GM23248 (cell line): ENCODE measurements at regions not wholly inside any gene's neighbourhood (a gene's known extent, or its start where the extent isn't known, plus 50 kb on each side); places are given as distances from the start of the nearest gene placed in this dataset.

Experiments
- DNase-seq: peaks from one replicate; pipeline ENCODE4 v3.0.0-alpha.2; 2015
- H2AFZ ChIP-seq: fragments of 200-600 bp; sonication (generic); 2 replicates; pipeline ENCODE4 v1.6.1; 2016; ENCODE audit warnings: antibody characterized with exemption
- H3F3A ChIP-seq: fragments of 200-600 bp; sonication (generic); 2 replicates; pipeline ENCODE4 v1.6.1; 2016; ENCODE audit warnings: mild to moderate bottlenecking, antibody characterized with exemption, mixed run types; ENCODE audit not compliant: insufficient read depth
- H3K27ac ChIP-seq: fragments of 200-600 bp; sonication (generic); 2 replicates; pipeline ENCODE4 v1.5.1; 2016; ENCODE audit warnings: mild to moderate bottlenecking
- H3K27me3 ChIP-seq: fragments of 200-600 bp; sonication (generic); replicated peaks from 2 replicates; pipeline ENCODE4 v1.6.1; 2016; ENCODE audit warnings: mild to moderate bottlenecking; ENCODE audit not compliant: insufficient read depth
- H3K36me3 ChIP-seq: fragments of 200-600 bp; sonication (generic); 2 replicates; pipeline ENCODE4 v1.6.1; 2016; ENCODE audit warnings: low read depth, mild to moderate bottlenecking
- H3K4me1 ChIP-seq: fragments of 200-600 bp; sonication (generic); 2 replicates; pipeline ENCODE4 v1.6.1; 2016; ENCODE audit warnings: mild to moderate bottlenecking; ENCODE audit not compliant: insufficient read depth
- H3K4me2 ChIP-seq: fragments of 200-600 bp; sonication (generic); one replicate; pipeline ENCODE4 v1.6.1; 2016; ENCODE audit warnings: mild to moderate bottlenecking; ENCODE audit not compliant: unreplicated experiment
- H3K4me3 ChIP-seq: fragments of 200-600 bp; sonication (generic); 2 replicates; pipeline ENCODE4 v1.5.1; 2016; ENCODE audit warnings: mild to moderate bottlenecking
- H3K79me2 ChIP-seq: fragments of 200-600 bp; sonication (generic); 2 replicates; pipeline ENCODE4 v1.6.1; 2016; ENCODE audit warnings: mild to moderate bottlenecking; ENCODE audit not compliant: insufficient read depth
- H3K9ac ChIP-seq: fragments of 200-600 bp; sonication (generic); 2 replicates; pipeline ENCODE4 v1.6.1; 2016; ENCODE audit warnings: mild to moderate bottlenecking
- H3K9me2 ChIP-seq: fragments of 200-600 bp; sonication (generic); 2 replicates; pipeline ENCODE4 v1.6.1; 2016; ENCODE audit warnings: mixed run types, mild to moderate bottlenecking, moderate library complexity; ENCODE audit not compliant: insufficient read depth
- H3K9me3 ChIP-seq: fragments of 200-600 bp; sonication (generic); one replicate; pipeline ENCODE4 v1.6.1; 2017; ENCODE audit warnings: low read depth
- H4K20me1 ChIP-seq: fragments of 200-600 bp; sonication (generic); 2 replicates; pipeline ENCODE4 v1.6.0; 2016; ENCODE audit not compliant: insufficient read depth
- EZH2 ChIP-seq: fragments of 200-600 bp; sonication (generic); IDR thresholded peaks from 2 replicates; pipeline ENCODE4 v1.6.1; 2018; ENCODE audit warnings: antibody characterized with exemption, mild to moderate bottlenecking; ENCODE audit not compliant: insufficient read depth, poor library complexity, severe bottlenecking
- EZH2phosphoT487 ChIP-seq: fragments of 200-600 bp; sonication (generic); IDR thresholded peaks from 2 replicates; pipeline ENCODE4 v1.6.1; 2018; ENCODE audit warnings: antibody characterized with exemption, moderate library complexity, mild to moderate bottlenecking, low read depth; ENCODE audit not compliant: insufficient read depth
- WGBS, 2 experiments: methylation state at CpG; one replicate each; pipeline ENCODE4 v1.1.6; 2015 to 2017; ENCODE audit warnings: low lambda C conversion rate in 2 of 2, low coverage in 1 of 2; ENCODE audit errors: missing lambda C conversion rate in 2 of 2; 5-methylcytosine and 5-hydroxymethylcytosine counted together
- in situ Hi-C: fragments of 300-500 bp; cut with MboI; formaldehyde crosslinking; loops from 2 replicates; pipeline ENCODE4 v1.15.0; 2020

- no peaks in the 10 kb centered on the region for H3K36me3 ChIP-seq
- TF ChIP-seq EZH2 = no peak
- TF ChIP-seq EZH2phosphoT487 = no peak
- DNase-seq = no peak
- 62 to 70% methylated on average over 4 of the region's 4 CpGs for WGBS, 2 experiments
- H3K79me2 ChIP-seq = no peaks in the 10 kb centered on the region
- H3K9me2 ChIP-seq = no peaks in the 10 kb centered on the region
- H3K4me1 ChIP-seq = peaks cover 13% of the 10 kb centered on the region
- H4K20me1 ChIP-seq = no peaks in the 10 kb centered on the region
- no peak overlapping the region for H3K4me3 ChIP-seq
- no peak overlapping the region for H3K27ac ChIP-seq
- no peak overlapping the region for H2AFZ ChIP-seq
- H3K9me3 ChIP-seq = no peaks in the 10 kb centered on the region
- no peaks in the 10 kb centered on the region for H3K27me3 ChIP-seq
- peaks cover 11% of the 10 kb centered on the region; the same call in 1 of the 2 replicates for H3F3A ChIP-seq
- H3K9ac ChIP-seq = no peak overlapping the region
- no peak overlapping the region for H3K4me2 ChIP-seq
- in situ Hi-C loops = no loop called here
Observed at GRCh38 chr12:58592475-58593207, 327.7 kb downstream of the LRIG3 start.

- no peaks in the 10 kb centered on the region for H3K9me2 ChIP-seq
- WGBS, 2 experiments = 25 to 29% methylated on average over 6 of the region's 6 CpGs
- H3K4me2 ChIP-seq = no peak overlapping the region
- H3K9me3 ChIP-seq = no peaks in the 10 kb centered on the region
- H4K20me1 ChIP-seq = no peaks in the 10 kb centered on the region
- in situ Hi-C loops = no loop called here
- no peak overlapping the region for H3K9ac ChIP-seq
- TF ChIP-seq EZH2 = no peak
- TF ChIP-seq EZH2phosphoT487 = no peak
- no peak for DNase-seq
- H3F3A ChIP-seq = no peaks in the 10 kb centered on the region
- no peak overlapping the region for H2AFZ ChIP-seq
- peaks cover 4% of the 10 kb centered on the region for H3K4me1 ChIP-seq
- H3K27ac ChIP-seq = no peak overlapping the region
- no peaks in the 10 kb centered on the region for H3K79me2 ChIP-seq
- H3K4me3 ChIP-seq = no peak overlapping the region
- H3K36me3 ChIP-seq = no peaks in the 10 kb centered on the region
- H3K27me3 ChIP-seq = no peaks in the 10 kb centered on the region
Observed at GRCh38 chr12:58593557-58594304, 326.6 kb downstream of the LRIG3 start.

GRCh38 chr12:58596381-58596780 lies 323.9 kb downstream of the LRIG3 start:
- H3K27me3 ChIP-seq = no peaks in the 10 kb centered on the region
- H2AFZ ChIP-seq = no peak overlapping the region
- H3F3A ChIP-seq = no peaks in the 10 kb centered on the region
- H3K9me3 ChIP-seq = no peaks in the 10 kb centered on the region
- H3K4me3 ChIP-seq = no peak overlapping the region
- H3K36me3 ChIP-seq = no peaks in the 10 kb centered on the region
- no peak overlapping the region for H3K27ac ChIP-seq
- 67 to 71% methylated on average over 5 of the region's 5 CpGs for WGBS, 2 experiments
- in situ Hi-C loops = no loop called here
- no peaks in the 10 kb centered on the region for H3K4me1 ChIP-seq
- no peak for TF ChIP-seq EZH2
- no peak for TF ChIP-seq EZH2phosphoT487
- H4K20me1 ChIP-seq = no peaks in the 10 kb centered on the region
- no peak overlapping the region for H3K9ac ChIP-seq
- no peaks in the 10 kb centered on the region for H3K79me2 ChIP-seq
- H3K9me2 ChIP-seq = no peaks in the 10 kb centered on the region
- H3K4me2 ChIP-seq = no peak overlapping the region
- DNase-seq = no peak

- in situ Hi-C loops = no loop called here
- no peaks in the 10 kb centered on the region for H3K4me1 ChIP-seq
- H3F3A ChIP-seq = no peaks in the 10 kb centered on the region
- TF ChIP-seq EZH2phosphoT487 = no peak
- no peak for TF ChIP-seq EZH2
- H3K4me2 ChIP-seq = no peak overlapping the region
- H3K4me3 ChIP-seq = no peak overlapping the region
- no peaks in the 10 kb centered on the region for H4K20me1 ChIP-seq
- H3K9me3 ChIP-seq = no peaks in the 10 kb centered on the region
- no peaks in the 10 kb centered on the region for H3K9me2 ChIP-seq
- no peak overlapping the region for H2AFZ ChIP-seq
- DNase-seq = no peak
- H3K27me3 ChIP-seq = no peaks in the 10 kb centered on the region
- H3K79me2 ChIP-seq = no peaks in the 10 kb centered on the region
- WGBS, 2 experiments = 50 to 52% methylated on average over 1 of the region's 1 CpG
- no peak overlapping the region for H3K27ac ChIP-seq
- no peaks in the 10 kb centered on the region for H3K36me3 ChIP-seq
- no peak overlapping the region for H3K9ac ChIP-seq
Observed at GRCh38 chr12:58601529-58601928, 318.8 kb downstream of the LRIG3 start.
